Gastrocnemius medialis (tissue), 4 donors: ENCODE measurements at regions not wholly inside any gene's neighbourhood (a gene's known extent, or its start where the extent isn't known, plus 50 kb on each side); places are given as distances from the start of the nearest gene placed in this dataset.

Source experiments
- CTCF ChIP-seq, 5 experiments: fragments of 450-650 bp in 3 of 5; fragments of 200-600 bp in 2 of 5; sonication (generic) in 2 of 5; IDR thresholded peaks in 4 of 5; conservative IDR thresholded peaks in 1 of 5; 1 replicate in 4 of 5; 2 replicates in 1 of 5; pipeline ENCODE4 v1.5.1; 2016 to 2019; ENCODE audit warnings: antibody characterized with exemption in 5 of 5, mild to moderate bottlenecking in 3 of 5, moderate library complexity in 3 of 5
- POLR2A ChIP-seq, 2 donors: fragments of 450-650 bp; IDR thresholded peaks; one replicate each; pipeline ENCODE4 v1.6.1; 2017; ENCODE audit warnings: antibody characterized with exemption in 2 of 2, mild to moderate bottlenecking in 2 of 2, moderate library complexity in 2 of 2

- TF ChIP-seq POLR2A (IDR thresholded peaks at IDR 0.05), result no peak
- TF ChIP-seq CTCF (IDR thresholded peaks at IDR 0.05 in 4 of 5, conservative IDR thresholded peaks at IDR 0.05 in 1 of 5), result no peak
Measured at GRCh38 chr5:68644971-68645370, 429.4 kb downstream of the PIK3R1 start.
